GM18499 (cell line): ENCODE measurements at regions not wholly inside any gene's neighbourhood (a gene's known extent, or its start where the extent isn't known, plus 50 kb on each side); places are given as distances from the start of the nearest gene placed in this dataset.
"Not testable (repeated sequence)": the region's sequence is repeated elsewhere in the genome, so short reads cannot be mapped to it uniquely, and the experiment has no call there.

ENCODE experiments used
- ATAC-seq: cut with Tn5 transposase; IDR thresholded peaks from one replicate; pipeline ENCODE4 v1.9.1; 2021; ENCODE audit warnings: moderate number of reproducible peaks; ENCODE audit not compliant: insufficient read depth, unreplicated experiment

DNA sequence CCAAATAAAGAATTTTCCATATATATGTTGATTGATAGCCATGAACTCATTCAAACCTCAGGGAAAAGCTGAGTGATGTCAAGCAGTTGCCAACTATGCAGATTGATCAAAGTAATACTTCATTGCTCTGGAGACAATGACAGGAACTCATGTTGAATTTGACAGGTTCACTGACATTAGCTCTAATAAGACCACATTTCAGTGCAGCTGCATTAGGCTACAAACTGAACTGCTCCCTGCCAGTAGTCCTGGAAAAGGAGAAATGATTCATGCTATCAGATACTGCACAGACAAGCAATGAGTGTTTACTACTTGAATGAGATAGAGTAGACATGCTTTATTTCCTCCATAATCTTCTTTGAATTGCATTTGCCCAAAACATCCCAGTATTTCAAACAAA is 948.4 kb downstream of the MRPL39 start:
- ATAC-seq, result no peak

DNA sequence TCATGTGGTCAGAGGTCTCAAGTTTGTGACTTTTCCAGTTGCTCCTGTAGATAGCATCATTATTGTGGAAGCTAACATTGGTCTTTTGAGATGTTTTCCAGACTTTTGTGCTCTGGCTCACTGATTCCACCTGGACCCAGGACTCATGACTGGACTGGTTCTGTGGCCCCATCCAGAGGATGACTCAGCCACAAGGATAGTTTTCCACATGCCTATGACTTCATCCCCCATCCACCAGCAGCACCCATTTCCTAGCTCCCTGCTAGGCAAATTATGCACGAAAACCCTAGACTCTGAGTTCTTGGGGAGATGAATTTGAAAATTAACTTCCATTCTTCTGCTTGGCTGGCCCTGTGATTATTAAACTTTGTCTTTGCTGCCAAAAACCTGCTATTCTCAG is 949.3 kb downstream of the MRPL39 start:
- no peak for ATAC-seq

DNA sequence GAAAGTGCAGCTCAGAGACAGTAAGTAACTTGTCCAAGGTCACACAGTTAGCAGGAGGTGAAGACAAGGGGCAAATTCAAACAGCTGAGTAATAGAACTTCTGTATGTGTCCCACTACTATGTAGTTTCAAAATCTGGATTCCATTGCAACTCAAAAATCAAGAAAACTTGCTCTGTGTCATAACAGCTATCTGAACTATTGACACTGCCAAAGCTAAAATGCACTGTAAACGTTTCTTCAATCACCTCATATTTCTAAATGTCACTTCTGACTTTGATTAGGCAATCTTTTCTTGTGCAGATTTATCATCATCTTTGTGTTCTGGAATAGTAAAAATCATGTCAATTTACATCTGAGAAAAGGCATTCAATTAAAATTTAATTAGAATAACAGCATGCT is 957.6 kb downstream of the MRPL39 start:
- no peak for ATAC-seq

DNA sequence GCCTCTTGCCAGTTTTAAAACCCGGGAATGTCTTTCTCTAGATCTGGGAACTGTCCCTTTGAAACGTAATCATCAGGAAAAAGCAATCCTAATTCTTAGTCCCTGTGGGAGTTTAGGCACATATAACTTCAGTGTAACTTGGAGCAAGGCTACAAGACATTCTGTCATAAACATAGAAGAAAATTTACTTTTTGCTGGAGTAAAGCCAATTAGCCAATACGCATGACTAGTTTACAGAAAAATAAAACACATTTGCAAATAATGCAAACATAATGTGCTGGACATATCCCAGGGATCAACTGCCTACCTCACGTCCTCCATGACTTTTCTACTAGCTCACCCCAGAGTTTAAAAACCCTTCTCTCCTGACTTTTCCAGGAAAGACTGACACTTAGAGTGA is 970.6 kb downstream of the MRPL39 start:
- no peak for ATAC-seq

DNA sequence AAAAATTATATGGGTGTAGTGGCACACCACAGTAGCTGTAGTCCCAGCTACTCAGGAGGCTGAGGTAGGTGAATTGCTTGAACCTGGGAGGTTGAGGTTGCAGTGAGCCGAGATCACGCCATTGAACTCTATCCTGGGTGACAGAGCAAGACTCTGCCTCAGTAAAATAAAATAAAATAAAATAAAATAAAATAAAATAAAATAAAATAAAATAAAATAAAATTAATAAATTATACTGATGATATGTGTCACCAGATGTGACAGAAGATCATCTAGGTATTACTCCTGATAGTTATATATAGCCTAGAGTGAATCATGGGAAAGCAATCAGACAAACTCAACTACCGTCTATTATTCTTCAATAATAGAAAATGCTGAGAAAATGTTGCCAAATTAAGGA is 972.5 kb downstream of the MRPL39 start:
- ATAC-seq, result no peak

DNA sequence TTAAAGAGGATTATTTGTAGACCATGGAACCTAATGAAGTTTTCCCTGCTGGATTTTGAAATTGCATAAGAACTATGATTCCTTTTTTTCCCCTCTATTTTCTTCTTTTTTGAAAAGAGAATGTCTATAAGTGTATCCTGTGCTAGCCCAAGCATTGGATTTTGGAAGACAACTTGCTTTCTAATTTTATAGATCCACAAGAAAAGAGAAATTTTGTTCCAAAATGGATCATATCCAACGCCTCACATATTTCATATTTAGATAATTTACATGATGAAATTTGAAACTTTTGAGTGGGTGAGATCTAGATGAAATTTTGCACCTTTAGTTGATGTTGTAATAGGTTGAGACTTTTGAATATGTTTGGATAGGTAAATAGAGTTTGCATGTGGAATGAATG is 978.7 kb downstream of the MRPL39 start:
- ATAC-seq, result no peak

DNA sequence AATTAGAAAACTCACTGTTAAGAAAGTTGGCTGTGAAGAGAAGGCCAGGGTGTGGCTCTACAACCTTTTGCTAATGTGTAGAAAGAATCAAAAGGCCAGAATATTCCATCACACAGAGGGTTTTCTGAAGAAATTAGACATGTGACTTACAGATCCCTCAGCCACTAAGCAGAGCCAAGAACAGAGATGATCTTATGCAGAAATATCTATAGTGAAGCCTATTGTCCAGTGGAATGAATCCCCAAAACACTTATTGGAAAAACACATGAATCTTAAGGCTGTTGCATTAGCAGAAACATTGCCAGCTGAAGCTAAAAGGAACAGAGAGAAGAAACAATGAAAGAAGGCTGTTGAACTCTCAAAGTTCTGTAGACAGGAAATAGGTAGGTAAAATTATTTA is 979.2 kb downstream of the MRPL39 start:
- no peak for ATAC-seq

DNA sequence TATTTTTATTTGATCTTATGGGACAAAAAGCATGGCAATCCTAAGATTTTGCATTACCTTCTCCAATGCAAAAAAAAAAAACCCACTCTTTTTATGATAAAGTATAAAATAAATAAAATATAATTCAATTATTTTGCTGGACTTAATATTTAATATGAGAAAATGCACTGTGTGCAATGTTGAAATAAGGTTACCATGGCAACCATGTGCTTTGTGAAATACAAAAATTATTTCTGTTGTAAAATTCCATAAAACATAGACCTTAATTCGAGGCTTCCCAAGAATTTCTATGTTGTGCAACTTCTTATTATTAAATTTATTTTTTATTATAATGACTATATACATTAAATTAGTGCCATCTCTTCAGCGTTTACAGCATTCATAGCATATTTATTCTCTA is 989.5 kb downstream of the MRPL39 start:
- ATAC-seq, result no peak

DNA sequence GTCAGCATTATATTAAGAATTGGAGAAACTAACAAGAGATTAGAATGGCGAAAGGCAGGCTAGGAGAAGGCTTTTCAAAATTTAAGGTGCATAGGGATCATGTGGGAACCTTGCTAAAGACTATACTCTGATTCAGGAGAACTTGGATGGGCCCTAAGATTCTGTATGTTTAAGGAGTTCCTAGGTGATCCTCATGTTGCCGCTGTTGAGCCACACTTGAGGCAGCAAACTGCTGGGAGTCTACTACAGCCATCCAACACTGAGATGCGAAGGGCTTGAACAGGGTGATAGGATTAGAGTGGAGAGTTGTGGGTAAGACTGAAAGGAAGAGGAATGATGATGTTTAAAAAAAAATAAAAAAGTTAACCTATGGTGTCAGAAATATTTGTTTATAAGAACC is 1013.2 kb downstream of the MRPL39 start:
- ATAC-seq, result no peak

DNA sequence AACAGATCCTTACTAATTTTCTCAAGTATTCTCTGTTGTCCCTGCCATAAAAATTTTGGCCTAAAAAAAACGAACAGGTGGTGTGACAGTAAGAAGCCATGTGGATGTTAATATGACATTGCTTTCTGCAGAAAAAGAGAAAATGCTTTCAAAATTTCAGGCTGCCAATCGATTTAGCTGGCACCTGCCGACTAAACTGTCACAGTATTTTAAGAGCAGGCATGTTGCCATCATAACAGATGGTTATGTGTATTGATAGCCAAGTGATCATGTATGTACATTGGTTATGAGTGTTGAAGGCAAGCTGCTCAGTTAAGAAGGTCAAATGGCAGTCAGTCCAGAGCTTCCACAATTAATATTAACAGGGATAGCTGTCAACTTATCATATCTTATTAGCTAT is 1017.0 kb downstream of the MRPL39 start:
- ATAC-seq, result no peak

DNA sequence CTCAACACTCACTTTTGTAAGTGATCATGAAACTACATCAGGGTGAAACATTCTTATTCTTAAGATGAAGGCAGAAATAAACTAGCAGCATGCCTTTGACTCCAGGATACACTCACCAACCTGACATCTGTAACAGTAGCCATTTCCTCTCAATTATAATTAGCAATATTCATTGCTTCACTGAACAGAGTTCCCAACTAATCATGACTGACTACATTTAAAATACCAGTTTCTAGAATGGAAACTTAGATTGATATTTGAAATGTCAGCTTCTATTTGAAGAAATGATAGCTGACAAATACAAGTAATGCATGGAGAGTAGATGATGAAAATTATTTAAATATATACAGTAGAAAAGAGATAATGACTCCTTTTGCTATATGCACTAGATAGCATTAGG is 1023.8 kb downstream of the MRPL39 start:
- no peak for ATAC-seq

DNA sequence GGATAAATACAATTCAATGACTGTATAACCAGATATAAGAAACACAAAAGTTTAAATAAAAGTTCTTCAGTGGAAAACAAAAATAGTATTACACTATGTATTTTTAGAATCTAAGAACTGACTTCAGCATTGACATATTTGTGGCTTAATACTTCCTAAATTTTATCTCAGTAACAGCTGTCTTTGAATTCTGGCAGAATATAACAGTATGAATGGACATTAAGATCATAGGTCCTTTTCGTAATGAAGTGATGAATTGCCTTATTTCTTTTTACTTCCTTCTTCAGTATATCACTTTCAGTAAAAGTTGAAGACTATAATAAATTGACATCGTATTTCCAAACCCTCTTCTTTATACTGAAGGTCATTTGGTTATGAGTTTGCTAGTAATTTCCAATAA is 1030.0 kb downstream of the MRPL39 start:
- ATAC-seq, result no peak

DNA sequence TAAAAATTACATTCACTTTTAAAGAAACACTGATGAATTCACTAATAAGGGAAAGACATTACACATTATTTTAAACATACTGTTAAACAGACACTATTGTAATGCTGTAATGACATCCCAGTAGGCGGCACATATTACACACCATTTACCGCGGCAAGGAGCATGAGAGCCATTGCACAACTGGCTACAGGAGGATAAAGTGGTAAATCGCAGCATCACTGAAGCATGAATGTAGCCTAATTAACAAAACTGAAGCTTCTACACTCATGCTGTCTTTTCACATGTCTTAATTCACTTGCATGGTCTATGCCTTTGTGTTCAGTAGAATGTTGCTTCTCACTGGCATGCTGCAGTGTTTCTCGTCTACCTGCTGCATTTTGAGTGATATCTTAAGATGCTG is 1046.0 kb downstream of the MRPL39 start:
- no peak for ATAC-seq

DNA sequence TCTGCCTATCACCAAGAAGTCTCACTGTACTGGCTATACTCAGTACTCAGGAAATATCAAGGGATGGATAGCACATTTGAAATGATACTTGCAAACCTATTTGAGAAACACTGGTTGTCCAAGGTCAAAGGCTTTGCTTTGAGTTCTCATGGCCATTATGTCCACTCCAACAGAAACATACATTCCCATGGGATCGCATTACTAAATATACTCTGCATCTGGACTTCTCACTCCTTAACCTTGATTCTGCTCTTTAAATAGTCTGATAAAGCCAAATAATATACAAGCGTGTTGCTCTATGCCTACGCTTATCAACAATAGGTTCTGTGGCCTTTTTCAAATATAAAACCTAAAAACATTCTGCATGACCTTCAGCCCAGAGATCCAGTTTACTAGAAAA is 1054.8 kb downstream of the MRPL39 start:
- ATAC-seq, result no peak

DNA sequence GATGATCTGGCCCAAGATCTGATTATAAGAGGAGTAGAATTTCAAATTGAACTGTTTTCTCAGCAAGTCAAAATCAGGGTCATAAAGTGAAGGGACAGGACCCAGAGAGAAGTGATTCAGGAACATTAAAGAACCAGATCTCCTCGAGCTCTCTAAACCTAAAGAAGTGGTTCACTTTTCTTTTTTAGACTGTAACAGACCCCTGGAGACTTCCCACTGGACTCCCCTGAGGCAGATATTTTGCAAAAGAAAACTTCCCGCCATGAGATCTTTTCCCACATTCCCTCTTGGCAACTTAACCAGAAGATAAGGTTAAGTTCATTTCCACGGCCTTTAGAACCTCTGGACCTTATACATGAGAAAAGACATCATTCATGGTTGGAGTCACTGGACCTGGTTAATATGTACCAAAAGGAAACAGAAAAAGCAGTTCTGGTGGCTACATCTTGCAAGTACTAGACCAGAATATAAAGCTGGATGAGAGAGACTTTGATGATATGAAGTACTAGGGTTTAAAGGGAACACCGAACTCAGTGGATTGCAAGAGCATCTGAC is 1061.4 kb downstream of the MRPL39 start:
- ATAC-seq, result no peak

DNA sequence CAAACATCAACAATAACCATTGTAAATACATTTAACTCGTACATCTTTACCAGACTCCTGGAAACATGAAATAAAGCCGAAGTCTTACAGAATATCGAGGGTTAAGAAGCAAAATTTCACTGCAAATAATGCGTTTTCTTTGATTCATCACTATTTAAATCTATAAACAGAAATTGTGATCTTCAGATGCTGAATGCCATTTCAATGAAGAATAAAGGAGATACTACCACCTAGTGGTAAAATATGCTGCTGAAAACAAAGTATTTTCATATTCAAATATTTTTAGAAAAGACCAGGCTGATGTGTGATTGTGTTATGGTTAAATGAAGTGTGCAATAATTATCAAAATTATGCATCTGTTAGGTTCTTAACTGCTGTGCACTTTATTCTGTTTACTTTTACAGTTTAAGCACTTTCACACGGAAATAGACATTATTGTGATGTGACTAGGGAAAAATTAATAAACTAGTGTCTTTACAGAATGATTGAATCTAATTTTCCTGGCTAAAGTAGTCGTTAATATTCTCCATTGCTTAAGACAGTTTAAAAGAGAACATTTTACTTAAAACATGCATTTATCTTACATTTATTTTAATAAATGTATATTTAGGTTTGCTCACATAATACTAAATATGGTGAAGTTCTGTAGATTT is 1093.1 kb downstream of the MRPL39 start:
- ATAC-seq, result no peak

DNA sequence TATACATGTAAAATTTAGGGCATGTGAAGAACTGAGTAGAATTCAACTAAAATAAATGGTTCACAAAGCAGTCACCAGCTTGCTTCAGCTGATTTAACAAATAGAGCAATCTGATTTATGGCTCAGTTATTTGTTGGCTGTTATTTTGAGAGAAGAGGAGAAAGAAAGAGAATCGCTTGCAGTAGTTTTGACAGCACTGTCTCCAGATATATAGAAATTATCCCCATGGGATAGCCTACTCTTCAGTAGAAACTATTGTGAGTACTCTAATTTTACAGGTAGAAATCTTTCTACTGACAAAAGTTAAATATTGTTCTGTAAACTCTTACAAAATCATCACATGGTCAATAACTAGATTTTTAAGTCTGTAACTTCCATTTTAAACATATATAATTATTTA is 1098.2 kb downstream of the MRPL39 start:
- ATAC-seq, result no peak

DNA sequence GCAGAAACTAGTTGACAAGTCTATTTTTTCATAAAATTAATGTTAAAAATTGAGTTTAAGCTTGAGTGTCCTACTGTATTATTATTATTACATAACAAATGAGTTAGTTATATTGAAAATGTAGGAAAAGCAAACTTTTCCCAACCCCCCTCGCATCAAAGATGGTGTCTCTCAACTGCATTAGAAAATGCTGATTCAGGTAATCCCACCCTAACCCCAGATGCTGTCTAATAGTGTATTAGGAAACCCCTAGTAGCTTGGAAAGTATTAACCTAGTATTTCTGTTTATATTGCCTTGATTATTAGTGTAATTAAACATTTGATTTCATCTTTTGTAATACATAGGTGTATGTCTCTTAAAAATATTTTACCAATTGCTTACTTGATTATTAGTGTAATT is 1120.3 kb downstream of the MRPL39 start:
- ATAC-seq, result no peak

DNA sequence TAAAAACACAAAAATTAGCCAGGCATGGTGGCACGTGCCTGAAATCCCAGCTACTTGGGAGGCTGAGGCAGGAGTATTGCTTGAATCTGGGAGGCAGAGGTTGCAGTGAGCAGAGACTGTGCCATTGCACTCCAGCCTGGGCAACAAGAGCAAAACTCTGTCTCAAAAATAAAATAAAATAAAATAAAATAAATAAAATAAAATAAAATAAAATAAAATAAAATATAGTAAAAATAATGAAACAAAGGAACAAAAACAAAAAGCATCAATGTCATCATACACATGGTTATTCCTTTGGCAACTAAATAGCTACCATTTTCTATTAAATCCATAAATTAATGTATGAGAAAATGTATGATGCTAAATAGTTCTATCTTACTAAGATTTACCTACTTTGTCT is 1123.9 kb downstream of the MRPL39 start:
- not testable (repeated sequence) for ATAC-seq

DNA sequence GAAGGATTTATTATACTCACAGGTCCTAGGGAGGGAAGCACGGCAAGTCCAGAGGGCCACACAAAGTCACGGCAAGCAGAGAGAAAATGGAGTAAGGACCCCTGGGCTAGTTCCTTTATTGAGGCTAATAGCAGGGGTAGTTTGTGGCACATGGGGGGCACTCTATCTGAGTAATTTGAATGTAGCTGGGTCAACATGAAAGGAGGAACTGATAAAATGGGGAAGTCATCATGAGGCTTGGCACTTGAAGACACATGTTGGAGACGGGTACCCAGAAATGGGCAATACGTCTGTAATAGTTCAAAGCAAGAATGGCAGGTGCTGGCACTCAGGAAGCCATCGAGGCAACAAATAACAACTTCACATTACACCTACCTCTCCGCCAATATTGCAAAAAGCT is 1136.4 kb downstream of the MRPL39 start:
- no peak for ATAC-seq

DNA sequence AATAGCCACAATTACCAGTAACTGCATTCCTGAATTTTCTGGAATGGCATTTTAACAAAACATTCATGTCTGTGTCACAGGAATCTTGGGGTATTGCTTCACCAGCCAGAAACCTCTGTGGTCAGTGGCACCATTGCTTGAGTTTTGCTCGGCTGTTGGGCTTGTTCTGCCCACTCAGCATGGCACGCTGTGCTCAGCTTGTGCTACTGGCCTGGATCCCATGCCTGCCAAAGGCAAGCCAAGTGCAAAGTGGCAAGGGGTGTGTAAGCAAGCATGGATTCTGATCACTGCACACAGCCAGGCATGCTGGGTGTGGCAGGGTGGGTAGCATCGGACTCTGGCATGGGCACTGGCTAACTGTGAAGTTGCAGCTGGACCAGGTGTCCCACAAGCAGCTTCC is 1150.9 kb downstream of the MRPL39 start:
- ATAC-seq, result no peak

DNA sequence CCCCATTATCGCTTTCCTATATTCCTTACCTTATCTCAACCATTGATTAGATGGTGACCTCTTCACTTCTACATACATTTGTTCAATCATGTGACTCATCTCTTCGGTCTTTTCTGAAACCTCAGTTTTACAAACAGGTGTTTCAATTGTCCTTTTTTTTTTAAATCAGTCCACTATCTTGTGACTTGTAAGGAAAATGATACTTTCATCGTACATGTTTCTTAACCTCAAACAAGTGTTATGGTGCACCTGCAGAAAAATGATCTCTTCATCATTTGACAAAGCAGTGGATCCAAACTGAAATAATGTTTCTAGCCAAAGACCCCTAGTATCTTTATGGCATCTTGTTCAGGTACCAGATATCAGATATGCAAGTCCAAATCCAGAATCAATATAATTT is 1157.2 kb downstream of the MRPL39 start:
- ATAC-seq, result no peak

DNA sequence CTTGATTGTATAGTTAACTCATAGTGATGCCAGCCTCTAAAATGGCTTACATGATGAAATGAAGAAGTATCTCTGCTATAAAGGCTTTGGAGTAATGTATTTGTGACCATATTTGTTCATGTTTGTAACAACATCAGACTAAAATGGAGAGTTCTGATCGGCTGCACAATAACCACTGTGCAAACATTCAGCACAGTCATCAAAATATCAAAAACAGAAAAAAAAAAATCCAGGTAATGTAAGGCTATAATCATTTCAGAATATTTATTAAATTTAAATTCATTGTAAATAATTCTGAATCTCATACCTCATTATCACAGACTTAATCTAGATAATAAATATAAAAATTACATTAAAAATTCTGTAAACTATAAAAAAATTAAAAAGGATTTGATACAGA is 1161.8 kb downstream of the MRPL39 start:
- ATAC-seq, result no peak
